ENCODE measurements at regions not wholly inside any gene's neighbourhood (a gene's known extent, or its start where the extent isn't known, plus 50 kb on each side); places are given as distances from the start of the nearest gene placed in this dataset.

DNA sequence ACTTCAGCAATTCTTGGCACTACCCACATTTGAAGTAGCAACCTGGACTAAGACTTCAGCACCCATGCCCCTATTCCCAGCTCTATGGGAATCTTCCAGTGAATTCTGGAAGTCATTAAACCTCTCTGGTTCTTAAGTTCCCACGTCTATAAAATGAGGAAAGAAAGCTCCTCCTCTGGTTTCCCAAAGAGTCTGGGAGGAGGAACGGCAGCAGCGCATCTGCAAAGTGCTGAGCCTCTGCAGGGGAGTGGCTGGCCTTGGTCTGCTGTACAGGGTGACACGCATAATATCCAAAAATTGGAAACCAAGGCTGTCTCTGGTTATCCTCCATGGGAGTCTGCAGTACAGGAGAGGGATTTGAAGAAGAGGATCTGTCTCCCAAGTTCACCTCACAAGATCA lies 73.6 kb upstream of the TP53I11 start:
- BruUV-seq (replicated peaks), result no TSS peak
- intact Hi-C loops (cut with micrococcal nuclease), result no loop called here
- peaks cover 8 to 23% of the 10 kb centered on the region in 2 experiments for H3K27me3 ChIP-seq (ENCODE audit: control insufficient read depth in 2 of 2, insufficient read depth in 2 of 2, low read length in 2 of 2)
- no peaks in the 10 kb centered on the region for H3K9me1 ChIP-seq (replicated peaks; ENCODE audit: control insufficient read depth, extremely low read depth, insufficient read depth, low read length)
- H3K27ac ChIP-seq (ENCODE audit: insufficient read depth, low read depth, low read length), result no peak overlapping the region
- dilution Hi-C loops (cut with MboI; ENCODE audit: extremely low pct_ligation_motif_present, low sequenced_read_pairs), result no loop called here
- CTCF ChIA-PET, result interaction anchor here (5.3 kb wide), 1 partner anchor 88 kb away, joined by 20 read pairs; no protein-coding TSS in a partner anchor
- FAIRE-seq (no peak), DNase-seq (ENCODE audit: low read depth, low spot score) (no peak)
- TF ChIP-seq CTCF (IDR thresholded peaks at IDR 0.05; ENCODE audit: extremely low read depth in 1 of 2, insufficient read depth in 1 of 2, low read depth in 1 of 2, low read length in 2 of 2), result no peak
- no peak for TF ChIP-seq MYC (IDR thresholded peaks at IDR 0.05; ENCODE audit: low read depth, low read length)
- TF ChIP-seq JUN (IDR thresholded peaks at IDR 0.05; ENCODE audit: borderline replicate concordance, insufficient read depth, insufficient read length, low read depth), result no peak
- TF ChIP-seq EZH2 (IDR thresholded peaks at IDR 0.05; ENCODE audit: borderline replicate concordance, low read depth, low read length, severe bottlenecking), result no peak
- TF ChIP-seq POLR2A (IDR thresholded peaks at IDR 0.05; ENCODE audit: low read depth, low read length), result no peak
- no peak for TF ChIP-seq FOS (IDR thresholded peaks at IDR 0.05; ENCODE audit: borderline replicate concordance, insufficient read depth, low read length)
- no peak for TF ChIP-seq GATA2 (IDR thresholded peaks at IDR 0.05; ENCODE audit: insufficient read depth, insufficient read length, low read depth, low read length)
- TF ChIP-seq, protein P1, sequence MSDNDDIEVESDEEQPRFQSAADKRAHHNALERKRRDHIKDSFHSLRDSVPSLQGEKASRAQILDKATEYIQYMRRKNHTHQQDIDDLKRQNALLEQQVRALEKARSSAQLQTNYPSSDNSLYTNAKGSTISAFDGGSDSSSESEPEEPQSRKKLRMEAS (IDR thresholded peaks at IDR 0.05; ENCODE audit: insufficient read depth, insufficient read length), result no peak
- TF ChIP-seq POLR2AphosphoS5 (IDR thresholded peaks at IDR 0.05; ENCODE audit: insufficient read depth, low read depth, low read length), result no peak
- H3K9ac ChIP-seq (replicated peaks; ENCODE audit: extremely low read depth, insufficient read depth, low read length), result no peak overlapping the region
- no peaks in the 10 kb centered on the region for H4K20me1 ChIP-seq (replicated peaks; ENCODE audit: control insufficient read depth, extremely low read depth, insufficient read depth, low read length)
- no peak overlapping the region for H3K4me3 ChIP-seq (replicated peaks in 1 of 3; ENCODE audit: insufficient read depth in 1 of 3, low read depth in 1 of 3, low read length in 3 of 3)
- H2AFZ ChIP-seq (ENCODE audit: low read depth, low read length), result no peak overlapping the region
- no peaks in the 10 kb centered on the region for H3K36me3 ChIP-seq (ENCODE audit: control insufficient read depth in 2 of 2, extremely low read depth in 1 of 2, insufficient read depth in 2 of 2, low read length in 2 of 2)
- POLR2A ChIA-PET, result no interaction called here
- H3K79me2 ChIP-seq (ENCODE audit: control insufficient read depth, insufficient read depth, low read length), result no peaks in the 10 kb centered on the region
- H3K4me2 ChIP-seq (ENCODE audit: insufficient read depth, low read length), result no peak overlapping the region
- H3K9me3 ChIP-seq (replicated peaks; ENCODE audit: control insufficient read depth, insufficient read depth, low read length), result no peaks in the 10 kb centered on the region
- H3K4me1 ChIP-seq (ENCODE audit: control insufficient read depth, extremely low read depth, insufficient read depth, low read length), result peaks cover 14% of the 10 kb centered on the region
